ENCODE measurements at regions not wholly inside any gene's neighbourhood (a gene's known extent, or its start where the extent isn't known, plus 50 kb on each side); places are given as distances from the start of the nearest gene placed in this dataset.

DNA sequence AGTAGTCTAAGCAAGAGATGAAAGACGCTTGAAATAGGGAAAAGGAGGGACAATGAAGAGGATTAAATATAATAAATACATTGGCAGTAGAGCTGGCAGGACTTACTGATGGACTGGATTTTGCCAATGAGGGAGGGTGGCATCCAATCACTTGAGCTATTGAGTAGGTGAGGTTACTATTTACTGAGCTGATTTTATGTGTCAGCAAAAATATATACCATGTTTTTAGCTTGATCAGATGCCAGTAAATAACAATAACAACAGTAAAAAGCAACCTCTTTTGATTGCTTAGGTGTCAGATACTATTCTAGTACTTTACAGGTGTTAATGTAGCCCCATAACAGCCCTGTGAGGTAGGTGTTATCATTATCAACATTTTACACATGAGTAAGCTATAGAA lies 187.5 kb upstream of the LMNTD1 start:
- Histone ChIP-seq H3K27me3 (no peaks in the 10 kb centered on the region), H3K4me3 (no peak overlapping the region), H3K36me3 (no peaks in the 10 kb centered on the region), H3K9me3 (no peaks in the 10 kb centered on the region), H3K4me1 (no peaks in the 10 kb centered on the region), H3K27ac (no peak overlapping the region)
- WGBS, 2 donors: 44 to 53% methylated on average over 1 of the region's 1 CpG
- TF ChIP-seq, protein P1, sequence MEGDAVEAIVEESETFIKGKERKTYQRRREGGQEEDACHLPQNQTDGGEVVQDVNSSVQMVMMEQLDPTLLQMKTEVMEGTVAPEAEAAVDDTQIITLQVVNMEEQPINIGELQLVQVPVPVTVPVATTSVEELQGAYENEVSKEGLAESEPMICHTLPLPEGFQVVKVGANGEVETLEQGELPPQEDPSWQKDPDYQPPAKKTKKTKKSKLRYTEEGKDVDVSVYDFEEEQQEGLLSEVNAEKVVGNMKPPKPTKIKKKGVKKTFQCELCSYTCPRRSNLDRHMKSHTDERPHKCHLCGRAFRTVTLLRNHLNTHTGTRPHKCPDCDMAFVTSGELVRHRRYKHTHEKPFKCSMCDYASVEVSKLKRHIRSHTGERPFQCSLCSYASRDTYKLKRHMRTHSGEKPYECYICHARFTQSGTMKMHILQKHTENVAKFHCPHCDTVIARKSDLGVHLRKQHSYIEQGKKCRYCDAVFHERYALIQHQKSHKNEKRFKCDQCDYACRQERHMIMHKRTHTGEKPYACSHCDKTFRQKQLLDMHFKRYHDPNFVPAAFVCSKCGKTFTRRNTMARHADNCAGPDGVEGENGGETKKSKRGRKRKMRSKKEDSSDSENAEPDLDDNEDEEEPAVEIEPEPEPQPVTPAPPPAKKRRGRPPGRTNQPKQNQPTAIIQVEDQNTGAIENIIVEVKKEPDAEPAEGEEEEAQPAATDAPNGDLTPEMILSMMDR (IDR thresholded peaks at IDR 0.05): no peak
- TF ChIP-seq POLR2A (IDR thresholded peaks at IDR 0.05): no peak
- intact Hi-C loops (cut with DNase I): no loop called here
- no peak for DNase-seq

DNA sequence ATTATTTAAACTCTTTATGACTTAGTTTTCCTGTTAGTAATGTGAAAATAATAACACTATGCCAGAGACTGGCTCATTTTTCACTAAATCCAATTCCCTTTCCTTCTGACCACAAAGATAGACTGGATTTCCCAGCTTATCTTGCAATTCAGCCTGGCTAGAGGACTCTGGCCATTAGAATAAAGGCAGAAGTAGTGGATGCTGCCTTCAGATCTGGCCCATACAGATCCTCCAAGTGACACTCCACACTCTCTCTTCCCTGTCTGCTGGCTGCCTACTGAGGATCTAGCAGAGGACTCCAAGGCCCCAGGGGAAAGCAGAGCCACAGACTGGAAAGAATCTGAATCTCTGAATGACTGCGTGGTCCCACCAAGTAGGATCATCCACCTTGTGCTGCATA lies 188.8 kb upstream of the LMNTD1 start:
- H3K4me3 ChIP-seq: no peak overlapping the region

DNA sequence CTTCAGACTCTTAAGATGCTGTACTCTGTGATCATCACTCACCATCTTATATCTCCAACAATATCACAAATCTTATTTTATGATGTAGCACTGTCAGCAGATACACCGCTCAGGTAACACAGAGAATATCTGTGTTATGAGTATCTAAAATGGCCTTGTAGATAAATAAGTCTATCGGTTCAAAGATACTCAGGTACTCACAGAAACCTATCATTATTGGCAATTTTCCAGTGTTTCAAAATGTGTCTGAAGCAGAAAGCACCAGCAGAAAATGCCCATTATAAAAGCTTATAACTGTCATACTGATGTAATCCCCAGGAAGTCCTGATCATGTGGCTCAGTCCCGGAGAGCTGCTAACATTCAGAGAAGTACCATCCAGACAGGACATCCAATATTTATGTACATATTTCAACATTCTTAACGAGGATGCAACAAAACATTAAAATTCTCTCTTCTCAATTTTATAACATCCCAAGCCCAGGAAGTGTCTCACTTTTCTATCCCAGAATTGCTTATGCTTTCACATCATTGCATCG lies 190.7 kb upstream of the LMNTD1 start:
- Histone ChIP-seq H3K9me3 (no peaks in the 10 kb centered on the region), H3K4me1 (no peaks in the 10 kb centered on the region), H3K27me3 (no peaks in the 10 kb centered on the region), H3K36me3 (no peaks in the 10 kb centered on the region), H3K27ac (no peak overlapping the region), H3K4me3 (no peak overlapping the region)
- intact Hi-C loops (cut with DNase I): no loop called here
- whole genome bisulfite sequencing, 2 donors: 76 to 79% methylated on average over 5 of the region's 5 CpGs
- DNase-seq: no peak
- no peak for TF ChIP-seq POLR2A (IDR thresholded peaks at IDR 0.05)

More for the DNA sequence above, 188.8 kb upstream of the LMNTD1 start:
- no peaks in the 10 kb centered on the region for H3K27me3 ChIP-seq
- DNase-seq: no peak
- no peak for TF ChIP-seq POLR2A (IDR thresholded peaks at IDR 0.05)
- TF ChIP-seq, protein P1 (IDR thresholded peaks at IDR 0.05): no peak
- H3K36me3 ChIP-seq: no peaks in the 10 kb centered on the region
- intact Hi-C loops (cut with DNase I): no loop called here
- no peaks in the 10 kb centered on the region for H3K4me1 ChIP-seq
- H3K9me3 ChIP-seq: no peaks in the 10 kb centered on the region
- 80 to 88% methylated on average over 1 of the region's 1 CpG for WGBS, 2 donors
- H3K27ac ChIP-seq: no peak overlapping the region

DNA sequence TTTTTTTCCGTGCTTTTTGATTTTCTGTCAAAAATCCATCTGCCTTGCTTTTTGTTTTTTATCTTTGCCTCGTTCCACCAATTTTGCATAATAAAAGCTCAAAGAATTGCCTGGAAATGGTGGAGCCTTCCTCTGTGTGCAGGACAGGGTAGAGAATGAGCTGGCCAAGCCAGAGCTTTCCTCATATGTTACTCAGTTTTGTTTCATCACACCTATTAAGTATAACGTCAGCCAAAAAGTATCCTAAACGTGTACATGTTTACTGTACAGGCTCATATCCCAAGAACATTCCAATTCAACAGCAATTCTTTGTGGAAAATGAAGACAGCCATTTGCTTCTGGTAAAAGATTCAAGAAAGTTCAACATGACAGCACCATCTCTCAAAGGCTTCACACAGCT lies 191.2 kb upstream of the LMNTD1 start:
- Histone ChIP-seq H3K4me3 (no peak overlapping the region), H3K4me1 (no peaks in the 10 kb centered on the region), H3K27ac (no peak overlapping the region), H3K36me3 (no peaks in the 10 kb centered on the region), H3K27me3 (no peaks in the 10 kb centered on the region), H3K9me3 (no peaks in the 10 kb centered on the region)
- intact Hi-C loops (cut with DNase I): no loop called here
- no peak for TF ChIP-seq POLR2A (IDR thresholded peaks at IDR 0.05)
- TF ChIP-seq, protein P1 (IDR thresholded peaks at IDR 0.05): no peak
- no peak for DNase-seq
- 58 to 79% methylated on average over 4 of the region's 4 CpGs for WGBS, 2 donors

DNA sequence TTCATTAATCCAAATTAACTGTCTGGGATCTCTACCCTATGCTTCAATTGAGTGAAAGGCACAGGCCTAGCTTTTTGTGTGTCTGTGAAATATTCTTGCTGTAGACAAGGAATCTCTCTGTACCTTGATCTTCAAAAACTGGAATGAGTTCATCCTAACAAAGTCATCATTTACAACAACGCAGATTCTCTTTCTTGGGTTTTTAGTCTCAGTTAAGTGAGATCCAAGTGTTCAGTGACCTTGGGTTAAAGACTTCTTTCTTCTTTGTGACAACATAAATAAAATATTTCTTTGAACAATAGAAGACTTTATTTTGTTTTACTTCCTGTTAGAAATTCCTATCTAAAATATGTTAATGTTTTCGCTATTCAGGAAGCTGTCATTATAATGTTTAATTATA lies 192.2 kb upstream of the LMNTD1 start:
- 71 to 86% methylated on average over 2 of the region's 2 CpGs for whole genome bisulfite sequencing, 2 donors
- intact Hi-C loops (cut with DNase I): no loop called here

More for the DNA sequence above, 192.2 kb upstream of the LMNTD1 start:
- no peak for TF ChIP-seq POLR2A (IDR thresholded peaks at IDR 0.05)
- TF ChIP-seq, protein P1 (IDR thresholded peaks at IDR 0.05): no peak
- H3K27me3 ChIP-seq: no peaks in the 10 kb centered on the region
- DNase-seq: no peak
- H3K9me3 ChIP-seq: no peaks in the 10 kb centered on the region
- H3K36me3 ChIP-seq: no peaks in the 10 kb centered on the region
- H3K4me1 ChIP-seq: no peaks in the 10 kb centered on the region
- no peak overlapping the region for H3K27ac ChIP-seq
- H3K4me3 ChIP-seq: no peak overlapping the region

Measured in esophagus squamous epithelium (tissue), 5 donors.